ENCODE measurements at regions not wholly inside any gene's neighbourhood (a gene's known extent, or its start where the extent isn't known, plus 50 kb on each side); places are given as distances from the start of the nearest gene placed in this dataset.

GRCh38 chr18:73838107-73838506 is 309.5 kb downstream of the FBXO15 start:
- Histone ChIP-seq H3K27me3 (no peaks in the 10 kb centered on the region), H3K4me3 (replicated peaks in 1 of 3) (no peak overlapping the region), H3K36me3 (no peaks in the 10 kb centered on the region), H3K9me3 (no peaks in the 10 kb centered on the region), H3K27ac (no peak overlapping the region), H3K4me1 (no peaks in the 10 kb centered on the region)
- TF ChIP-seq POLR2A (IDR thresholded peaks at IDR 0.05): no peak
- TF ChIP-seq, protein P1, sequence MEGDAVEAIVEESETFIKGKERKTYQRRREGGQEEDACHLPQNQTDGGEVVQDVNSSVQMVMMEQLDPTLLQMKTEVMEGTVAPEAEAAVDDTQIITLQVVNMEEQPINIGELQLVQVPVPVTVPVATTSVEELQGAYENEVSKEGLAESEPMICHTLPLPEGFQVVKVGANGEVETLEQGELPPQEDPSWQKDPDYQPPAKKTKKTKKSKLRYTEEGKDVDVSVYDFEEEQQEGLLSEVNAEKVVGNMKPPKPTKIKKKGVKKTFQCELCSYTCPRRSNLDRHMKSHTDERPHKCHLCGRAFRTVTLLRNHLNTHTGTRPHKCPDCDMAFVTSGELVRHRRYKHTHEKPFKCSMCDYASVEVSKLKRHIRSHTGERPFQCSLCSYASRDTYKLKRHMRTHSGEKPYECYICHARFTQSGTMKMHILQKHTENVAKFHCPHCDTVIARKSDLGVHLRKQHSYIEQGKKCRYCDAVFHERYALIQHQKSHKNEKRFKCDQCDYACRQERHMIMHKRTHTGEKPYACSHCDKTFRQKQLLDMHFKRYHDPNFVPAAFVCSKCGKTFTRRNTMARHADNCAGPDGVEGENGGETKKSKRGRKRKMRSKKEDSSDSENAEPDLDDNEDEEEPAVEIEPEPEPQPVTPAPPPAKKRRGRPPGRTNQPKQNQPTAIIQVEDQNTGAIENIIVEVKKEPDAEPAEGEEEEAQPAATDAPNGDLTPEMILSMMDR (IDR thresholded peaks at IDR 0.05): no peak
- intact Hi-C loops (cut with DNase I): no loop called here
- no peak for DNase-seq

DNA sequence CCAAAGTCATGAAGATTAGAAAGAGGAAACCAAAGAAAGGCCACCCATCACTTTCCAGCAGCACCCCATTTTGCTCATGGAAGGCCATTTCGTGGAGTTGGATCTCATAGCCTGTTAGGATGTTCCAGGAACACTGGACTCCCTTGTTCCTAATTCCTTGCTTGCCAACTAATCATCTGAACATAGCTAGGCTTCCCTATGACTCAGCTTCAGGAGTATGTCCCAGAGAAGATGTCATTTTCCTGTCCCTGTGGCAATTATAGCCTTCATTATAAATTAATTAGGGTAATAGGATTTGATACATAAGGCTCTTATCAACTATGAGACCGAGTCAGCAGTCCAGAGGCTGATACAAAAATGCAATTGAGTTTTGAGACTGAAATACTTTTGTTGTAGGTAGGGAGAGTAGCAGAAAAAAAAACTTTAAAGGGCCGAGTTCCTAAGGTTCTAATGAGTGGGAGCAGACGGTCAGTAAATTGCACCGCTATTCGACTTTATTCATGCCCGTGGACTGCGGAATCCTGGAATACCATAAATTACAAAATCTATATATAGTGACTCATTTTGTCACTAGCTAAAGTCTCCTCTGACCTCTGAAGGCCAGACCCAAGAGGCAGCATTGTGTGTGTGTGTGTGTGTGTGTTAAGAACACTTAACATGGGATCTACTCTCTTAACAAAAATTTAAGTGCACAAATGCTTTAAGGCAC is 311.8 kb downstream of the FBXO15 start:
- intact Hi-C loops (cut with DNase I): no loop called here
- Histone ChIP-seq H3K36me3 (no peaks in the 10 kb centered on the region), H3K27me3 (no peaks in the 10 kb centered on the region), H3K4me3 (replicated peaks in 1 of 3) (no peak overlapping the region), H3K4me1 (no peaks in the 10 kb centered on the region), H3K27ac (no peak overlapping the region), H3K9me3 (no peaks in the 10 kb centered on the region)
- DNase-seq: no peak
- no peak for TF ChIP-seq POLR2A (IDR thresholded peaks at IDR 0.05)
- TF ChIP-seq, protein P1 (IDR thresholded peaks at IDR 0.05): no peak
- 79 to 84% methylated on average over 8 of the region's 8 CpGs for WGBS, 2 donors

GRCh38 chr18:73835039-73835438 is 312.6 kb downstream of the FBXO15 start:
- 76 to 88% methylated on average over 3 of the region's 3 CpGs for WGBS, 2 donors

GRCh38 chr18:73831688-73832087 is 315.9 kb downstream of the FBXO15 start:
- Histone ChIP-seq H3K27me3 (no peaks in the 10 kb centered on the region), H3K4me3 (replicated peaks in 1 of 3) (no peak overlapping the region), H3K36me3 (no peaks in the 10 kb centered on the region), H3K27ac (no peak overlapping the region), H3K4me1 (no peaks in the 10 kb centered on the region), H3K9me3 (no peaks in the 10 kb centered on the region)
- intact Hi-C loops (cut with DNase I): no loop called here
- TF ChIP-seq, protein P1 (IDR thresholded peaks at IDR 0.05): no peak
- TF ChIP-seq POLR2A (IDR thresholded peaks at IDR 0.05): no peak
- DNase-seq: no peak
- WGBS, 2 donors: 87% methylated on average over 5 to 6 of the region's 6 CpGs

More at GRCh38 chr18:73835039-73835438, 312.6 kb downstream of the FBXO15 start:
- DNase-seq: no peak
- H3K36me3 ChIP-seq: no peaks in the 10 kb centered on the region
- H3K4me3 ChIP-seq (replicated peaks in 1 of 3): no peak overlapping the region
- no peaks in the 10 kb centered on the region for H3K9me3 ChIP-seq
- TF ChIP-seq, protein P1 (IDR thresholded peaks at IDR 0.05): no peak
- TF ChIP-seq POLR2A (IDR thresholded peaks at IDR 0.05): no peak
- intact Hi-C loops (cut with DNase I): no loop called here
- H3K27me3 ChIP-seq: no peaks in the 10 kb centered on the region
- H3K27ac ChIP-seq: no peak overlapping the region
- H3K4me1 ChIP-seq: no peaks in the 10 kb centered on the region

- H3K4me1 ChIP-seq: no peaks in the 10 kb centered on the region
- no peaks in the 10 kb centered on the region for H3K36me3 ChIP-seq
- no peak for TF ChIP-seq POLR2A (IDR thresholded peaks at IDR 0.05)
- TF ChIP-seq, protein P1 (IDR thresholded peaks at IDR 0.05): no peak
- no peak overlapping the region for H3K4me3 ChIP-seq (replicated peaks in 1 of 3)
- H3K27me3 ChIP-seq: no peaks in the 10 kb centered on the region
- WGBS, 2 donors: 91 to 92% methylated on average over 7 of the region's 7 CpGs
- no peak for DNase-seq
- no peak overlapping the region for H3K27ac ChIP-seq
- intact Hi-C loops (cut with DNase I): no loop called here
- no peaks in the 10 kb centered on the region for H3K9me3 ChIP-seq
Measured at GRCh38 chr18:73829146-73829545, 318.5 kb downstream of the FBXO15 start.

Measured in thyroid gland (tissue), 4 donors.